ENCODE measurements at regions not wholly inside any gene's neighbourhood (a gene's known extent, or its start where the extent isn't known, plus 50 kb on each side); places are given as distances from the start of the nearest gene placed in this dataset.

- ATAC-seq = no peak
- TF ChIP-seq EP300 (IDR thresholded peaks at IDR 0.05) = no peak
- WGBS, 2 donors (ENCODE audit: low coverage in 1 of 2) = 86 to 100% methylated on average over 1 to 7 of the region's 16 CpGs
- Histone ChIP-seq H3K27me3 (no peaks in the 10 kb centered on the region), H3K9me3 (no peaks in the 10 kb centered on the region), H3K36me3 (no peaks in the 10 kb centered on the region), H3K4me1 (peaks cover 0 to 29% (median 21%) of the 10 kb centered on the region in 3 donors), H3K4me3 (no peak overlapping the region), H3K27ac (no peak overlapping the region)
Observed at GRCh38 chr9:113650207-113651131, 186.9 kb downstream of the RGS3 start.

GRCh38 chr9:113651896-113652295, 188.4 kb downstream of the RGS3 start:
- no peak for ATAC-seq
- no peaks in the 10 kb centered on the region for H3K27me3 ChIP-seq
- no peak overlapping the region for H3K27ac ChIP-seq
- no peaks in the 10 kb centered on the region for H3K36me3 ChIP-seq
- peaks cover 0 to 32% (median 24%) of the 10 kb centered on the region in 3 donors for H3K4me1 ChIP-seq
- WGBS, 2 donors (ENCODE audit: low coverage in 1 of 2) = 100% methylated on average over 3 of the region's 3 CpGs; no CpG with 5 or more reads in 1 of the 2 donors
- H3K4me3 ChIP-seq = no peak overlapping the region
- TF ChIP-seq POLR2A (IDR thresholded peaks at IDR 0.05) (no peak), CTCF (IDR thresholded peaks at IDR 0.05) (no peak)
- H3K9me3 ChIP-seq = no peaks in the 10 kb centered on the region

- Histone ChIP-seq H3K9me3 (no peaks in the 10 kb centered on the region), H3K4me3 (no peak overlapping the region), H3K27me3 (no peaks in the 10 kb centered on the region), H3K4me1 (peaks cover 0 to 38% (median 24%) of the 10 kb centered on the region in 3 donors), H3K27ac (no peak overlapping the region), H3K36me3 (no peaks in the 10 kb centered on the region)
- TF ChIP-seq POLR2AphosphoS5 (IDR thresholded peaks at IDR 0.05) (no peak), CTCF (IDR thresholded peaks at IDR 0.05) (no peak), EP300 (IDR thresholded peaks at IDR 0.05) (no peak), POLR2A (IDR thresholded peaks at IDR 0.05) (no peak)
- 75 to 80% methylated on average over 5 of the region's 6 CpGs for WGBS, 2 donors (ENCODE audit: low coverage in 1 of 2)
- no peak for ATAC-seq
Observed at GRCh38 chr9:113652355-113653152, 189.0 kb downstream of the RGS3 start.

- ATAC-seq = no peak
- Histone ChIP-seq H3K27ac (peak overlapping the region in 3 of 4 donors; percentile 73 to 86 (median 75)), H3K9me3 (no peaks in the 10 kb centered on the region), H3K4me1 (peaks cover 0 to 37% (median 20%) of the 10 kb centered on the region in 3 donors), H3K4me3 (no peak overlapping the region), H3K36me3 (no peaks in the 10 kb centered on the region), H3K27me3 (peaks cover 5% of the 10 kb centered on the region)
- TF ChIP-seq EP300 (IDR thresholded peaks at IDR 0.05) (no peak), POLR2AphosphoS5 (IDR thresholded peaks at IDR 0.05) (no peak), CTCF (IDR thresholded peaks at IDR 0.05) (no peak), POLR2A (IDR thresholded peaks at IDR 0.05) (no peak)
- WGBS, 2 donors (ENCODE audit: low coverage in 1 of 2) = 0 to 63% methylated on average over 1 to 4 of the region's 11 CpGs
Observed at GRCh38 chr9:113653746-113654604, 190.4 kb downstream of the RGS3 start.
